HG02571 (cell line): ENCODE measurements at regions not wholly inside any gene's neighbourhood (a gene's known extent, or its start where the extent isn't known, plus 50 kb on each side); places are given as distances from the start of the nearest gene placed in this dataset.
"Not testable (repeated sequence)": the region's sequence is repeated elsewhere in the genome, so short reads cannot be mapped to it uniquely, and the experiment has no call there.

Experiments
- ATAC-seq: cut with Tn5 transposase; IDR thresholded peaks from one replicate; pipeline ENCODE4 v1.9.1; 2021; ENCODE audit warnings: mild to moderate bottlenecking, moderate library complexity; ENCODE audit not compliant: unreplicated experiment

DNA sequence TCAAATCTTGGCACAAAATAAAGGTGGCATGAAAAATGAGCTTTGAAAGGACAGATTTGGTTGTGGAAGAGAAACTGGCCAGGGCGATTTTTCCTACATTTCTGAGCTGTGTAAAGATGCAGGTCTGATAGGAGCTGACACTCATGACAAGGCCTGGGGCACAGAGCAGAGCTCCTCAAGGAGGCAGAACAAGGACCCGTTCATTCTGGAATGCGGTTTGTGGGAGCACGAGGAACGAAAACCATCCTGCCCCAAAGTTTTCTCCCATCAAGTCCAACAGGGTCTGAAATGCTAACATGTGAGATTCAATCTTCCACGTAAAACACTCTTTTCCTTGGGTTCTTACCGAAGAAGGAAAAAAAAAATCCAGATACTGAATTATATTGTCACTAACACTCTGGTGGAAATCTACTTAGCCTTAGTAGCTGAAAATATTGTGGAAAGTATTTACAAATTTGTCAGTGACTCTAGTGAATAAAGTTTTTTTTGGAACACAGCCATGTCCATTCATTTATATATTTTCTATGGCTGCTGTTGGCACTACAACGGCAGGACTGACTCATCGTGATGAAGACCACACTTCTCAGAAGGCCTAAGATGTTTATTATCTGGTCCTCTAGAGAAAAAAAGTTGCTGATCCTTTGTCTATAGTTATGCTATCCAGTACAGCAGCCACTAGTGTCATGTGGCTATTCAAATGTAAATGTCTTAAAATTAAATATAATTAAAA lies 215.7 kb downstream of the BAMBI start:
- no peak for ATAC-seq

DNA sequence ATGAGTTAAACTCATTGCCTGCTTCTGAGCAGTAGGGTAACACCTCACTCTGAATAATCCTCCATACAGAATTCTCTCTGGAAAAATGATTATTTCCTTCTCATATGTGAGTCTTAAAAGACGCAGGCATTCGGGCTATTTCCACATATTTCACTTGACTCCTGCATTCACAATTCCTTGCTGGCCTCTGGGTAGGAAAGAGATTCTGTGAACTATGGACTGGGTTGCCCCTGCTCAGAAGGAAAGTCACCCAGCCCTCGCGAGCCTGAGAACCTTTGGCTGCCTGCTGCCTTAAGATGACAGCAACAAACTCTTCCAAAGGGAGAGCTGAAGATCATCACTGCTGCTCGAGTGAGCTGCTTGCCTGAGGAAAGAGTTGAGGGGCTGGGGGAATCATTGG lies 216.8 kb downstream of the BAMBI start:
- no peak for ATAC-seq

DNA sequence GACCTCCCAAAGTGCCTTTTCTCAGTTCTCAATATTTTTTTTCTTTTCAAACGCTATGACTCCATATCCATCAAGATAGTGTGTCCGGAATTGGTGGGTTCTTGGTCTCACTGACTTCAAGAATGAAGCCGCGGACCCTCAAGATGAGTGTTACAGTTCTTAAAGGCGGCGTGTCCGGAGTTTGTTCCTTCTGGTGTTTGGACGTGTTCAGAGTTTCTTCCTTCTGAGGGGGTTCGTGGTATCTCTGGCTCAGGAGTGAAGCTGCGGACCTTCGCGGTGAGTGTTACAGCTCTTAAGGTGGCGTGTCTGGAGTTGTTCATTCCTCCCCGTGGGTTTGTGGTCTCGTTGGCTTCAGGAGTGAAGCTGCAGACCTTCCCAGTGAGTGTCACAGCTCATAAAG lies 218.3 kb downstream of the BAMBI start:
- ATAC-seq, result not testable (repeated sequence)

DNA sequence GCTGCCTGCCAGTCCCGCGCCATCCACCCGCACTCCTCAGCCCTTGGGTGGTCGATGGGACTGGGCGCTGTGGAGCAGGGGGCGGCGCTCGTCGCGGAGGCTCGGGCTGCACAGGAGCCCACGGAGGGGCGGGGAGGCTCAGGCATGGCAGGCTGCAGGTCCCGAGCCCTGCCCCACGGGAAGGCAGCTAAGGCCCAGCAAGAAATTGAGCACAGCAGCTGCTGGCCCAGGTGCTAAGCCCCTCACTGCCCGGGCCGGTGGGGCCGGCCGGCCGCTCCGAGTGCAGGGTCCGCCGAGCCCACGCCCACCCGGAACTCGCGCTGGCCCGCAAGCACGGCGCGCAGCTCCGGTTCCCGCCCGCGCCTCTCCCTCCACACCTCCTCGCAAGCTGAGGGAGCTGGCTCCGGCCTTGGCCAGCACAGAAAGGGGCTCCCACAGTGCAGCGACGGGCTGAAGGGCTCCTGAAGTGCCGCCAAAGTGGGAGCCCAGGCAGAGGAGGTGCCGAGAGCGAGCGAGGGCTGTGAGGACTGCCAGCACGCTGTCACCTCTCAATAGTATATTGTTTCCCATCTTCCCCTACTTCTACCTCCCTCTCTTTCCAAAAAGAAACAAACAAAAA lies 219.6 kb downstream of the BAMBI start:
- not testable (repeated sequence) for ATAC-seq

DNA sequence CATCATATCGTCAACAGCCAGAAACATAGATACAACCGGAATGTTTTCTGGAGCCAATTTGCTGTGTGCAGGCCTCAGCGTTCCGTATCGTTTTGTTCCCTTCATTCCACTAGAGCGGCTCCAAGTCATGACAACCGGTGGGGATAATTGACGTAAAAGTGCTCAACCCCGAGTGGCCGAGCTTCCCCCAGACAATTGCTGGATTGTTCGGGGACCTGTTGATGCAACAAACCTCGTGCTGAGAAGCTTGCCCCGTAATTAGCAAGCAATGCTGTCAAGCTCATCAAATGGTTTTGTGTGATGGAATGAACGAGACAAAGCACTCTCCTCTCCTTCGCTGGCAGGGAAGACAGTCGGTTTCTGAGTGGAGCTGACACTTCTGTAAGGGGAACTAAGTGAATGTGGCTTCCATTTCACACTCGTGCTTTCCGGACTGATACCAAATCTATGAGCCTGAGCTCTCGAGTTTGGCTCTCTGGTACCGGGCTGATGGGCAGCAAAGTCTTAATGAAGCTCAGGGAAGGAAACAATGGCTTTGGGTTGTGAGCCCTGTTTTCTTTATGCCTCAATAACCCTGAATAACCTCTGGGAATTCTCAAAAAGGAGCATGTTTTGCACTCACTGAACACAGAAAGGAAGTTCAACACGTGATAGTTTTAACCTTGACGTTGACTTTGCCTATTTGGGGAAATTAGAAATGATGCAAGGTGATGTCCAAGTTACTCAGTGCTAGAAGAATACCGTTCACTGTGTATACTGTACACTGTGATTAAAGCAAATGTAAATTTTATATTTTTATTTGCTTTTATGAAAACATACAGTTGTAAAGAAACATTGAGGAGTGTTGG lies 220.5 kb downstream of the BAMBI start:
- ATAC-seq, result no peak

DNA sequence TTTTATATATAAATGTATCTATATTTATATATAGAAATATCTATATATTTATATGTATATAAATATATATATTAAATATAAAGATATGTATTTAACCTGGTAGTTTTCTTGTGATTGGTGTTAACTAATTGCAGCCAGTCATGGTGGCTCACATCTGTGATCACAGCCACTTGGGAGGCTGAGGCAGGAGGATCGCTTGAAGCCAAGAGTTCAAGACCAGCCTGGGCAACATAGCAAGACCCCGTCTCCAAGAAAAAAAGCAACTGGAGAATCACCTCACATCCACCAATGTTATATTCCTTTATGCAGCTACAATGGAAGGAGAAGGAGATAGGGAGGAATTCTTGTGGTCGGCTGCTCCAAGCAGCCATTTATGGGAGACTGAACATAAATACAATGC lies 224.9 kb downstream of the BAMBI start:
- ATAC-seq, result no peak

DNA sequence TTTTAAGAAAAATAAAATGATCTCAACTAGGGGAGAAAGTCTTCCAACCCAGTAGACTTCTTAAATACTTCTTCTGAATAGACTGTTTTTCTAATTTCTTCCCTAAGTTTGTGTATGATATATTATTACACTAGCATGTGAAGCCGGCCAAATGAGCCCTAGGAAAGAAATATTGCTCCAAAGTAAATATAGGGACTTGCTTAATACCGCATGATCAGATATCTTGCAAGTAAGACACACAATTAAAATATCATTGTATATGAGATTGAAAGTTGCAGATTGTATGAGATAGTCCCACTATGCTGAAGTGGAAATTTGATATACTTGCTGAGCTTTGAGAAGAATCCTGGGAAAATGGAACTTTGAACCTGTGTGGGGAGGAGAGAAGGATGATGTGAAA lies 225.7 kb downstream of the BAMBI start:
- ATAC-seq, result no peak

DNA sequence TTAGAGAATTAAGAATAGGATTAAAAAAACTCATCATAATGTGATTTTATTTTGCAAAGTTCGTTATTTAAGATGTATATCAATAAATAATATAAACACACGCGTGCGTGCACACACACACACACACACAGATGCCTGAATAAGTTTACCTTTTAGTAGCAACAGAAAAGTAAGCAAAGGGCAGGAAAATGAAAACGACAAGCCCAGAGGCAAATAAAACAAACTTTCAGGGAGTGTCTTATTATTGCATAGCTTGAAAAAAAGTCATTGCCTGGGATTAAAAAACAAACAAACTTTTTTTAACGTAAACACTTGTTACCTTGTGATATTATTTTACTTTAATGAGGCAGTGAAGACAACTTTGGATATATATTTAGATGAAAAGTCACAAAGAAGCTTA lies 226.4 kb downstream of the BAMBI start:
- ATAC-seq, result no peak

DNA sequence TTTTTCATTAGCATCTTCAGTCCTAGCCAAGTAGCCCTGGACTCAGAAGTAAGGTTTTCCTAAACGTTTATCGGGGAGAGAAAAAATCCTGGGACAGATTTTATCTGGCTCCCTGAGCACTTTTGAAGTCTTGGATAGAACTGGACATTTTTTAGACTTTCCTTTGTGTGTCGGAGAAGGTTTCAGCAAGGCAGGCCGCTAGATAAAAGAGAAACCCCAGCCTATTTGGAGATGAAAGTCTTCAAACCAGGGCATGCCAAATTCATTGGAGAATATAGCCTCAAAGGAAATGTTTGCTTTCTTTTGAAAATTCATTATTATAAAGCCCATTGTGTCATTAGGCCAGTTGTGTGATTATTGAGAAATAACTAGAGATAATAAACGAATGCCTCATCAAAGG lies 228.1 kb downstream of the BAMBI start:
- ATAC-seq, result no peak

DNA sequence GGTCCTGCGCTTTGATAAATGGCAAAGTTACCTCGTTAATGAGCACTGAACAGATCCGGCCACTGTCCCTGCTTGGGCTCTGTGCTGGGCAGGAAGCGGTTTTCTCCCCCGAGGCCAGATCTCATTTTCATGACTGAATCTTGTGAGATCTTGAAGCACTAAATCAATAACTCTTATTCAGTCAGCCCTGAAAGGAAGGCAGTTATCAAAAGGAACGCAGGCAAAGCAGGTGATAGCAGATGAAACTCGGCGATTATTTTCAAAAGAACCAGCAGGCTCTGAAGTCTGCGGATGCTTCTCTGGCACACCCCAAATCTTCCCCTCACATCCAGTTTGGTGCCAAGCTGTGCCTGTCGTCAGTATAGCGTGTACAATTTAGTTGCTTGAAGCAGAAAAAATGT lies 228.7 kb downstream of the BAMBI start:
- ATAC-seq, result no peak

DNA sequence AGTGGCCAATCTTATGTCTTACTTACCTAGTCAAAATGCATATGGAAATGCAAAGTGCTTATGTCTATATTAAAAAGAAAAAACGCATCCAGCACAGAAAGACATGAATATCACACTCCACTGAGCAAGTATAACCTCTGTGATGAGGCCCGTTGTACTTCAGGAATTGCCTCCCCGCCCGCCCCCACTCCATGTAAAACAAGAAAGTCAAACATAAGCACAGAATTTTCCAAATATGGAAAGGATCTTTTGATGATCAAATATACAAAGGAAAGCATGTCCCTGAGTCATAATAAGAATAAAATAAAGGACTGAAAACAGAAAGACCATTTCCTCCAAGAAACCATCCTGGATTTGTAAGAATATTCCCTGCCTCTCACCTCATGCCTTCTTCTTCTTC lies 229.1 kb downstream of the BAMBI start:
- no peak for ATAC-seq

DNA sequence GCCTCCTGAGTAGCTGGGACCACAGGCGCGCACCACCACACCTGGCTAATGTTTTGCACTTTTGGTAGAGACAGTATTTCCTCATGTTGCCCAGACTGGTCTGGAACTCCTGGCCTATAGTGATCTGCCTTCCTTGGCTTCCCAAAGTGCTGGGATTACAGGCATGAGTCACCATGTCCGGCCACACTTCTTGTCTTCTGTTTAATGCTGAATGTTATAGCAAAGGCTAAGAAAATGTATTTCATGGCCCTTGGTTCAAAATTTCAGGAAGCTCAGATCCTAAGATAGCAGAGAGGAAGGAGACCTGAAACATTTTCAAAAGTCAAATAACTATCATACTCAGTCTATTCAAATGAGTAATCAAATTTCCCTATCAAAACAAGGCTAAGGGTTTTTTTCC lies 229.6 kb downstream of the BAMBI start:
- ATAC-seq, result no peak

DNA sequence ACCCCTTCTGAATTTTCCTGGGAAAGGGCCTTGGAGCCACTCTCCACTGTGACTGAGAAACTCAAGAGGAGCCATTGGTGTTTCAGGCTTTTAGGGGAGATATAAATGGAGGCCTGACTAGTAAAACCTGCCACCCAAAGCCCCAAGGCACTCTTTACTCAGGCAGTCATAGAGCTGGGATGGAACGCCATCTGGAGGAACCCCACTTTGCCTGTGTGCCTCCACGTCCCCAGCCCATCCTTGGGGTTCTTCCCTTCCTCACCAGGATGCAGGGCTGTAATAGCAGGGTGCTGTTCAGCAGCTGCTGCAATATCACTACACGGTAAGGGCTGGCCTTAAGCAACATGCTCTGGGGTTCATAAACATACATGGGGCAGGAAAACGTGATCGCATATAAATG lies 232.6 kb downstream of the BAMBI start:
- no peak for ATAC-seq

DNA sequence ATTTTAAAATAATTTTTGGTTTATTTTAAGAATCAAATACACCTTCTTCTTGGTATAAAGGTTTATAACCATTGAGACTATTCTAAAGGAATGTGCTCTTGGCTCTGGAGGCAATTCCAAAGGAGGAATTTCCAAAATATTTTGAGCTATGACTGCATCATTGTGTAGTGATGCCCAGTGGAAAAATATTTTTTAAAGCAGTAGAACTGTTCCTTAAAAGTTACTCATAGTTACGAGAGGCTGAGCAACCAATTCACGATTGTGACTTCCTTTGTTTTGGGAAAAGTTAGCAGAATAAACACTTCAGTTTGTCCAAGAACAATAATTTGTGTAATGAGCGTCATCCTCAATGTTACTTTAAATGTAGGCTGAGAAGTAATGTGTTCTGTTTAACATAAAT lies 233.6 kb downstream of the BAMBI start:
- no peak for ATAC-seq

DNA sequence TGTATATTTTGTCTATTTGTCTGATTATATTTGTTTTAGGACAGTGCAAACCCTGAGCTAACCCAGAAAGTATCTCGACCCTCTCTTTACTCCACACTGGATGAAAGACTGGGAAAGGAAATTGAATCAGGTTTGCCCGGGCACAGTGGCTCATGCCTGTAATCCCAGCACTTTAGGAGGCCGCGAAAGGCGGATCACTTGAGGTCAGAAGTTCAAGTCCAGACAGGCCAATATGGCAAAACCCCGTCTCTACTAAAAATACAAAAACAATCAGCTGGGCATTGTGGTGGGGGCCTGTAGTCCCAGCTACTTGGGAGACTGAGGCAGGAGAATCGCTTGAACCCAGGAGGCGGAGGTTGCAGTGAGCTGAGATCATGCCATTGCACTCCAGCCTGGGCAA lies 234.2 kb downstream of the BAMBI start:
- ATAC-seq, result not testable (repeated sequence)

DNA sequence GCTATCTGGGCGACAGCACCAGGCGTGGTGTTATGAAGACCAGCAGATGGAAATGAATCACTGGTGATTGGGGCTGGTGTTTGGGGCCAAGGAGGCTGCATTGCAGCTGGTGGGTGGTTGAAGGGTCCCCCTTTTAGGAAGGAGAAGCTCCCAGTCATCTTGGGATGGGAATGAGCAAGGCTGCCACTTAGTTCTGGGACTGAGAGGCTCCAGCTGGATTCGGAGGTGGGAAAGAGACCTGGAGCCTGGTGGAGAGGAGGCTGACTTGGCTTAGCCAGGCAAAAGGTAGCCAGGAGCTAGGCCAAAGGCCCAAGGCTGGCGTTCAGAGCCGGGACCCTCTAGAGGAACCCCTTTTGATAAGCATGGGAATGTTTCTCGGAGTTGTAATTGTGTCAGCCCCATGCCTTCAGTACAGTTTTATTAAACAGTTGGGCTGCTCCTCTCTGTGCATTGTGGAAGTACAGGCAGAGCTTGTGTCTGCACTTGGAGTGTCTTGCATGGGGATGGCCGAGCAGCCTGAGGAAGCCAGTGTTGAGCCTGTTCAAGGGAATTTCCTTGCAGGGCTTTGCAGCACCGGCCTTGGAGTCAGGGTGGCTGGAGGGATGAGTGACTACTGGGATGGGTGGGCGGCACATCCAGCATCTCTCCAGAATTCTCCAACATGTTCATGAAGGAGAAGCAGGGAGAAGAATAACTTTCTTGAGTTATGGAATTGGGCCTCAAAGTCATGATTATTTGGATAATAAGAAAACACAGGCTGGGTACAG lies 234.9 kb downstream of the BAMBI start:
- ATAC-seq, result no peak

DNA sequence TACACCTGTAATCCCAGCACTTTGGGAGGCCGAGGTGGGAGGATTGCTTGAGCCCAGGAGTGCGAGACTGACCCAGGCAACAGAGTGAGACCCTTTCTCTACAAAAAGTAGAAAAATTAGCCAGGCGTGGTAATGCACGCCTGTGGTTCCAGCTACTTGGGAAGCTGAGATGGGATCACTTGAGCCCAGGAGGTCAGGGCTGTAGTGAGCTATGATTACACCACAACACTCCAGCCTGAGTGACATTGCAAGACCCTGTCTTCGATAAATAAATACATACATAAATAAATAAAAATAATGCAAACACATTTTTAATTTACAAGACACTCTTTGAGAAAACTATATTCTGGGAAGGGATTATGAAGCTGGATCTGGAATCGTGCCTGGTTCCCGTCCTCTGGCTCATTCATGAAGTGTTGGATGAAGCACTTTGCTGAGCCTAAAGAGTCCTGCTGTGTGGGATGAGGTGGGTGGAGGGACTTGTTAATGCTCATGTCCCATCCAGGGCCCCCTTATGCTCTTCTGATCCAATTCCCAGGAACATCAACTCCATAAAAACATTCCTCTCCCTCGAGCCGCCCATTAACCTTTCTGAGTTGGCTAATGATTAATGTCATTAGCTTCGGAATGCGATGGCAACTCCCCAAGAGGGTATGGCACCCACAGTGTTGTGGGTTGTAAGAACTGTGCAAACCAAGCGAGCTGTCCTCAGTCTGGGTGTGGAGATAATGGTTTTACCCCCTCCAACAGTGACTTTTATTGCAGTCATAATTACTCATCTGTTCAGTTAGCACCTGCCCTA lies 236.3 kb downstream of the BAMBI start:
- no peak for ATAC-seq

DNA sequence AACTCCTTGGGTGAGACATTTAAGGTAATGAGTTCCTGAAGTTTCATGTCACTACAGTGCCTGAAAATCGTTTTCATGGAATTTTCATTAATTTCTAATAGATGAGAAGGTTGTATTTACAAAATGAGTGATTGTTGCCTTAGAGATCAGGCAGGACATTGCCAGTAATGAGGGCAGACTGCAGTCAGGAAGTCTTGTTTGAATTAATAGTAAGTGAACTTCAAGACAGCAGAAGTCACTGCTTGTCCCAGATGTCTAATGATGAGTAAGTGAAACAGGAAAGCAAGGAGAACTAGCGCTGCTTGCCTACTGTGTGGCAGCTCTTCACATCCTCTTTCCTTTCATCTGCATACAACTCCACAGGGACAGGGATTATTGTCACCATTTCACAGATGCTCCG lies 237.4 kb downstream of the BAMBI start:
- ATAC-seq, result no peak

DNA sequence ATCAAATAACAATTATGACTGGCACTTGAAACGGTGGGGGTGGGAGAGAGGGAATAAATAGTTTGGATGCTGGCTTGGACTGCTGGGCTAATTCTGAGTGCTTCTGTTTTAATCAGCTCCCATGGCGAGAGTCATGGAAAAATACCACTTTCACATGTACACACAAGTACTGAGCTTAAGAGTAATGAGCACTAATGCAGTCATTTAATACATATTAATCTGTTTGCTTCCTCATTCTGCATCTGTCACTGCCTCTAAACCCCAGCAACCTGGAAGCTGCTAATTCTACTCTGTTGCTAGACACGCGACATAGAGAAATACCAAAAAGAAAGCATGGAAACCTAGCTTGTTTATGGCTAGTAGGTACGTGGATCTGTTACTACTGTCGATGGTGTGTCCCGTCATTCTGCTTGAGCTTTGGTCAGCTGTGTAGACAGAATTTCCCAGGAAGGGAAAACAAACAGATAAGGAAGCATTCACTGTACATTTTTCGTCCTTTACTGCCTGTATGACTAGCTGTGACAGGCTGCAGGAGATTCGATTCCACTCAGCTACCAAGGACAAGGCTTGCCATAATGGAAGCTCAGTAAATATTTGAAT lies 238.8 kb downstream of the BAMBI start:
- ATAC-seq, result no peak

DNA sequence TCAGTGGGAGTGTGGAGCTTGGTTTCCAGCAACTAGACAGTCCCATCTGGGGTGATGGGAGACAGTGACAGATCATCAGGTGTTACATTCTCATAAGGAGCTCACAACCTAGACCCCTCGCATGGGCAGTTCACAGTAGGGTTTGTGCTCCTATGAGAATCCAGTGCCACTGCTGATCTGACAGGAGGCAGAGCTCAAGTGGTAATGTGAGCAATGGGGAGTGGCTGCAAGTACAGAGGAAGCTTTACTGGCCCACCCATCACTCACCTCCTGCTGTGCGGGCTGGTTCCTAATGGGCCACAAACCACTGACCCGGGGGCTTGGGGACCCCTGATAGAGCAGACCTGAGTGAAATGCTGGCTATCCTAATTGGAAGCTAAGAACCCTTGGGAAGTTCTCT lies 242.8 kb downstream of the BAMBI start:
- no peak for ATAC-seq
